Neural progenitor cell (in vitro differentiated cells): ENCODE measurements at regions not wholly inside any gene's neighbourhood (a gene's known extent, or its start where the extent isn't known, plus 50 kb on each side); places are given as distances from the start of the nearest gene placed in this dataset.

Source experiments
- DNase-seq: peaks from one replicate; pipeline ENCODE4 v3.0.0-alpha.2; 2016; ENCODE audit warnings: low spot score
- H2AFZ ChIP-seq: fragments of 200-600 bp; sonication (generic); replicated peaks from 2 replicates; pipeline ENCODE4 v1.6.1; 2016; ENCODE audit warnings: antibody characterized with exemption
- H3F3A ChIP-seq: fragments of 200-600 bp; sonication (generic); 2 replicates; pipeline ENCODE4 v1.6.1; 2016; ENCODE audit warnings: antibody characterized with exemption, low read depth
- H3K27ac ChIP-seq: fragments of 200-600 bp; sonication (generic); 2 replicates; pipeline ENCODE4 v1.5.1; 2016; ENCODE audit warnings: mild to moderate bottlenecking
- H3K27me3 ChIP-seq: fragments of 200-600 bp; sonication (generic); 2 replicates; pipeline ENCODE4 v1.6.1; 2016; ENCODE audit warnings: mild to moderate bottlenecking, moderate library complexity
- H3K36me3 ChIP-seq: fragments of 200-600 bp; sonication (generic); 2 replicates; pipeline ENCODE4 v1.5.1; 2016
- H3K4me1 ChIP-seq: fragments of 200-600 bp; sonication (generic); 2 replicates; pipeline ENCODE4 v1.6.1; 2016; ENCODE audit warnings: mixed run types
- H3K4me2 ChIP-seq: fragments of 200-600 bp; sonication (generic); 2 replicates; pipeline ENCODE4 v1.6.1; 2016
- H3K4me3 ChIP-seq: fragments of 200-600 bp; sonication (generic); 2 replicates; pipeline ENCODE4 v1.5.1; 2016
- H3K79me2 ChIP-seq: fragments of 200-600 bp; sonication (generic); 2 replicates; pipeline ENCODE4 v1.6.1; 2016; ENCODE audit warnings: low read depth
- H3K9ac ChIP-seq: fragments of 200-600 bp; sonication (generic); 2 replicates; pipeline ENCODE4 v1.6.1; 2016
- H3K9me3 ChIP-seq: fragments of 200-600 bp; sonication (generic); 2 replicates; pipeline ENCODE4 v1.5.1; 2016; ENCODE audit warnings: low read depth
- H4K20me1 ChIP-seq: fragments of 200-600 bp; sonication (generic); 2 replicates; pipeline ENCODE4 v1.6.1; 2016; ENCODE audit warnings: low read depth
- H3K27ac Mint-ChIP-seq: 3 replicates; pipeline ENCODE4 v1.8.0; 2021; ENCODE audit warnings: mixed read lengths
- H3K27me3 Mint-ChIP-seq: 2 replicates; pipeline ENCODE4 v1.8.0; 2022; ENCODE audit warnings: low read depth, mild to moderate bottlenecking, inconsistent platforms, moderate library complexity, mixed read lengths; ENCODE audit not compliant: insufficient read depth
- H3K36me3 Mint-ChIP-seq: 3 replicates; pipeline ENCODE4 v1.8.0; 2021; ENCODE audit warnings: mixed read lengths
- H3K4me1 Mint-ChIP-seq: 3 replicates; pipeline ENCODE4 v1.8.0; 2021; ENCODE audit warnings: mixed read lengths
- H3K4me3 Mint-ChIP-seq: 3 replicates; pipeline ENCODE4 v1.8.0; 2021; ENCODE audit warnings: mild to moderate bottlenecking, moderate library complexity, mixed read lengths
- H3K9me3 Mint-ChIP-seq: 3 replicates; pipeline ENCODE4 v1.8.0; 2020; ENCODE audit warnings: mixed read lengths
- EZH2 ChIP-seq: fragments of 200-600 bp; sonication (generic); IDR thresholded peaks from 2 replicates; pipeline ENCODE4 v1.6.1; 2017; ENCODE audit warnings: antibody characterized with exemption, mild to moderate bottlenecking, moderate library complexity
- EZH2phosphoT487 ChIP-seq: fragments of 200-600 bp; sonication (generic); IDR thresholded peaks from 2 replicates; pipeline ENCODE4 v1.6.1; 2017; ENCODE audit warnings: antibody characterized with exemption
- TF ChIP-seq, protein P1 (sequence below): fragments of 200-600 bp; sonication (generic); IDR thresholded peaks from 2 replicates; pipeline ENCODE4 v1.5.1; 2017; ENCODE audit warnings: antibody characterized with exemption, mild to moderate bottlenecking

DNA sequence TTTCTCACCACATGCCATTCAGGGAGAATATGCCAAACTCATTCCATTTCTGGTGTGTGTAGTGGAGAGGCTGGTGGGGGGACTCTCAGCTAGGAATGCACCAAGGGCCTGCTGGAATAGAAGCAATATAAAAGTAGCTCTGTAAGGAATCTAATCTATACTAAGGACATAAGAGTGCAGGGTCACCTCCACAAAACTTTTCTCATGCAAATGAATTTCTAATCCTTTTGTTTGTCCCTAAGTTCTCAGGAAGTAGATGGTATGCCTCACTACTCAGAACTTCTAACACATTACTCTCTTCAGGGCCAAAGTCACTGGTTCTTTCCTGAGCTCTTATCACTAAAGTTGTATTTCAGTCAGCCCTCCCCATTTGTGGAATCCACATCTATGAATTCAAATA is 427.2 kb downstream of the C6orf118 start:
- Histone ChIP-seq H3K27me3 (no peaks in the 10 kb centered on the region), H3K4me2 (no peak overlapping the region), H3K4me1 (peaks cover 6% of the 10 kb centered on the region), H3K36me3 (no peaks in the 10 kb centered on the region), H2AFZ (no peak overlapping the region), H4K20me1 (no peaks in the 10 kb centered on the region), H3F3A (no peaks in the 10 kb centered on the region), H3K9me3 (no peaks in the 10 kb centered on the region), H3K9ac (no peak overlapping the region), H3K4me3 (no peak overlapping the region), H3K79me2 (no peaks in the 10 kb centered on the region), H3K27ac (no peak overlapping the region)
- no peaks in the 10 kb centered on the region for H3K9me3 Mint-ChIP-seq
- peaks cover 10% of the 10 kb centered on the region for H3K4me1 Mint-ChIP-seq
- no peak overlapping the region for H3K4me3 Mint-ChIP-seq
- no peak overlapping the region for H3K27ac Mint-ChIP-seq
- DNase-seq = peak; percentile 2
- no peaks in the 10 kb centered on the region for H3K36me3 Mint-ChIP-seq
- H3K27me3 Mint-ChIP-seq = no peaks in the 10 kb centered on the region
- TF ChIP-seq EZH2 (no peak), EZH2phosphoT487 (no peak)
- TF ChIP-seq, protein P1, sequence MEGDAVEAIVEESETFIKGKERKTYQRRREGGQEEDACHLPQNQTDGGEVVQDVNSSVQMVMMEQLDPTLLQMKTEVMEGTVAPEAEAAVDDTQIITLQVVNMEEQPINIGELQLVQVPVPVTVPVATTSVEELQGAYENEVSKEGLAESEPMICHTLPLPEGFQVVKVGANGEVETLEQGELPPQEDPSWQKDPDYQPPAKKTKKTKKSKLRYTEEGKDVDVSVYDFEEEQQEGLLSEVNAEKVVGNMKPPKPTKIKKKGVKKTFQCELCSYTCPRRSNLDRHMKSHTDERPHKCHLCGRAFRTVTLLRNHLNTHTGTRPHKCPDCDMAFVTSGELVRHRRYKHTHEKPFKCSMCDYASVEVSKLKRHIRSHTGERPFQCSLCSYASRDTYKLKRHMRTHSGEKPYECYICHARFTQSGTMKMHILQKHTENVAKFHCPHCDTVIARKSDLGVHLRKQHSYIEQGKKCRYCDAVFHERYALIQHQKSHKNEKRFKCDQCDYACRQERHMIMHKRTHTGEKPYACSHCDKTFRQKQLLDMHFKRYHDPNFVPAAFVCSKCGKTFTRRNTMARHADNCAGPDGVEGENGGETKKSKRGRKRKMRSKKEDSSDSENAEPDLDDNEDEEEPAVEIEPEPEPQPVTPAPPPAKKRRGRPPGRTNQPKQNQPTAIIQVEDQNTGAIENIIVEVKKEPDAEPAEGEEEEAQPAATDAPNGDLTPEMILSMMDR = no peak

- Histone ChIP-seq H4K20me1 (no peaks in the 10 kb centered on the region), H3K27ac (no peak overlapping the region), H3F3A (no peaks in the 10 kb centered on the region), H3K9ac (no peak overlapping the region), H3K4me3 (no peak overlapping the region), H3K36me3 (no peaks in the 10 kb centered on the region), H3K4me1 (no peaks in the 10 kb centered on the region), H2AFZ (no peak overlapping the region), H3K27me3 (no peaks in the 10 kb centered on the region), H3K79me2 (no peaks in the 10 kb centered on the region), H3K9me3 (no peaks in the 10 kb centered on the region), H3K4me2 (no peak overlapping the region)
- peaks cover 3% of the 10 kb centered on the region for H3K27me3 Mint-ChIP-seq
- TF ChIP-seq EZH2phosphoT487 (no peak), EZH2 (no peak)
- TF ChIP-seq, protein P1 = no peak
- no peak for DNase-seq
- peaks cover 21% of the 10 kb centered on the region for H3K9me3 Mint-ChIP-seq
- no peak overlapping the region for H3K4me3 Mint-ChIP-seq
- no peak overlapping the region for H3K27ac Mint-ChIP-seq
- H3K36me3 Mint-ChIP-seq = no peaks in the 10 kb centered on the region
- H3K4me1 Mint-ChIP-seq = no peaks in the 10 kb centered on the region
These were observed 437.6 kb downstream of the C6orf118 start for GRCh38 chr6:164871783-164872182.

DNA sequence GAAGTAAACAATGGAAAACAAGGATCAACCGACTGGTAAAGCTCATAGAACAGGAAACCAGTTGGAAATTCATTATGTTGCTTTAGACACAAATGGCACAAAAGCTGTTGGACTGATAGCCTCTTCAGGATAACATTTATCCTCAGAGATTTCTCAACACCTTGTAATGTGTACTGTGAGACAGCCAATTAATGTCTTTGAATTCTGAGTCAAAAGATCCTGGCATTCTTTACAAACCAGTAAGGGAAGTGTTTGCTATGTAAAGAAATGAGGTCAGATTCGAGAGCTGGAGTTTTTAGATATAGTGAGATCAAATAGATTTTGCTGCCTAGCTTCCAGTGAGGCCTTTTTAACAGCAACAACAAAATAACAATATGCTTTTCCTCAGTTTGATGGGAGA is 439.2 kb downstream of the C6orf118 start:
- Histone ChIP-seq H3K79me2 (no peaks in the 10 kb centered on the region), H3F3A (no peaks in the 10 kb centered on the region), H2AFZ (no peak overlapping the region), H3K9me3 (no peaks in the 10 kb centered on the region), H4K20me1 (no peaks in the 10 kb centered on the region), H3K36me3 (no peaks in the 10 kb centered on the region), H3K27me3 (no peaks in the 10 kb centered on the region), H3K4me1 (no peaks in the 10 kb centered on the region), H3K4me2 (no peak overlapping the region), H3K9ac (no peak overlapping the region), H3K27ac (no peak overlapping the region), H3K4me3 (no peak overlapping the region)
- no peak for DNase-seq
- no peak for TF ChIP-seq EZH2
- TF ChIP-seq, protein P1 = no peak
- no peak for TF ChIP-seq EZH2phosphoT487
- Mint-ChIP-seq H3K36me3 (no peaks in the 10 kb centered on the region), H3K27ac (no peak overlapping the region), H3K9me3 (peaks cover 19% of the 10 kb centered on the region), H3K4me3 (no peak overlapping the region), H3K27me3 (peaks cover 3% of the 10 kb centered on the region), H3K4me1 (no peaks in the 10 kb centered on the region)

GRCh38 chr6:164861967-164862366 is 447.4 kb downstream of the C6orf118 start:
- Mint-ChIP-seq H3K4me3 (no peak overlapping the region), H3K9me3 (peaks cover 1% of the 10 kb centered on the region), H3K4me1 (peaks cover 2% of the 10 kb centered on the region), H3K27me3 (no peaks in the 10 kb centered on the region), H3K27ac (no peak overlapping the region), H3K36me3 (no peaks in the 10 kb centered on the region)
- Histone ChIP-seq H3K4me1 (no peaks in the 10 kb centered on the region), H3K9me3 (no peaks in the 10 kb centered on the region), H3K4me3 (no peak overlapping the region), H3K27me3 (no peaks in the 10 kb centered on the region), H4K20me1 (no peaks in the 10 kb centered on the region), H3K27ac (no peak overlapping the region), H3K79me2 (no peaks in the 10 kb centered on the region), H3K9ac (no peak overlapping the region), H2AFZ (no peak overlapping the region), H3K36me3 (no peaks in the 10 kb centered on the region), H3F3A (no peaks in the 10 kb centered on the region), H3K4me2 (no peak overlapping the region)
- DNase-seq = no peak
- TF ChIP-seq EZH2phosphoT487 (no peak), EZH2 (no peak)
- TF ChIP-seq, protein P1 = no peak
